Thyroid gland (tissue), 4 donors: ENCODE measurements at regions not wholly inside any gene's neighbourhood (a gene's known extent, or its start where the extent isn't known, plus 50 kb on each side); places are given as distances from the start of the nearest gene placed in this dataset.

Experiments
- DNase-seq, 2 donors: peaks; one replicate each; pipeline ENCODE4 v3.0.0-alpha.2; 2019
- H3K27ac ChIP-seq, 3 donors: fragments of 200-600 bp; sonication (generic); 1 replicate in 2 of 3; 2 replicates in 1 of 3; pipeline ENCODE4 v1.5.1; 2016 to 2019; ENCODE audit warnings: mild to moderate bottlenecking in 1 of 3, moderate library complexity in 1 of 3
- H3K27me3 ChIP-seq: fragments of 200-600 bp; sonication (generic); one replicate; pipeline ENCODE4 v1.5.1; 2019
- H3K36me3 ChIP-seq, 2 donors: fragments of 200-600 bp; sonication (generic); one replicate each; pipeline ENCODE4 v1.5.1; 2016 to 2019
- H3K4me1 ChIP-seq, 2 donors: fragments of 200-600 bp; sonication (generic); one replicate each; pipeline ENCODE4 v1.5.1; 2017 to 2019
- H3K4me3 ChIP-seq, 3 donors: fragments of 200-600 bp; sonication (generic); replicated peaks in 1 of 3; 1 replicate in 2 of 3; 2 replicates in 1 of 3; pipeline ENCODE4 v1.5.1; 2016; ENCODE audit warnings: mild to moderate bottlenecking in 1 of 3
- H3K9me3 ChIP-seq: fragments of 200-600 bp; sonication (generic); one replicate; pipeline ENCODE4 v1.5.1; 2017
- CTCF ChIP-seq, 6 experiments: fragments of 200-600 bp in 3 of 6; fragments of 450-650 bp in 3 of 6; sonication (generic) in 3 of 6; IDR thresholded peaks; one replicate each; pipeline ENCODE4 v1.5.1; 2016 to 2019; ENCODE audit warnings: antibody characterized with exemption in 6 of 6, mild to moderate bottlenecking in 2 of 6, inconsistent platforms in 1 of 6, moderate library complexity in 1 of 6
- POLR2A ChIP-seq, 2 donors: fragments of 450-650 bp; IDR thresholded peaks; one replicate each; pipeline ENCODE4 v1.6.1; 2017; ENCODE audit warnings: antibody characterized with exemption in 2 of 2, mild to moderate bottlenecking in 2 of 2, moderate library complexity in 1 of 2
- whole genome bisulfite sequencing, 2 donors: methylation state at CpG; one replicate each; pipeline ENCODE4 v1.1.5; 2017; 5-methylcytosine and 5-hydroxymethylcytosine counted together
- intact Hi-C: fragments of 100-400 bp; cut with DNase I; formaldehyde crosslinking; loops from one replicate; pipeline ENCODE4 v1.15.1; 2023

DNA sequence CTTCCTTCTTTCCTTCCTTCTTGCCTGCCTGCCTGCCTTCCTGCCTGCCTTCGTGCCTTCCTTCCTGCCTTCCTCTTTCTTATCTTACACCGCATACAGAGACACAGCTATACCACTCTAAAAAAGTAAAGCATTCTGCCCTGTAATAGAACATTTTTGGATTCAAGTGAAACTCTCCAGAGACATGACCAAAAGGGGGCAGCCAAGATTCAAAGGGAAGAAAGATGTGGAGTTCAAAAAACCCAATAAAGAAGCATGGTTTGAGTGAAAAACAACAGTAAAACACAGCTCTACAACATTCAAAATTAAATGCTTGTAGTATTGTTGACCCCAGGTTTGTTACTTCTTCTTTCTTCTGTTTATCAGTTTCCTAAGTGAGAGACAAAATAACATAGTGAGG, 914.9 kb upstream of the PCDH7 start:
- no peak for TF ChIP-seq CTCF (IDR thresholded peaks at IDR 0.05)
- TF ChIP-seq POLR2A (IDR thresholded peaks at IDR 0.05): no peak
- no peak for DNase-seq
- WGBS, 2 donors: 46 to 55% methylated on average over 2 of the region's 2 CpGs
- H3K27ac ChIP-seq: no peak overlapping the region
- intact Hi-C loops: no loop called here
- no peaks in the 10 kb centered on the region for H3K36me3 ChIP-seq
- H3K27me3 ChIP-seq: no peaks in the 10 kb centered on the region
- H3K9me3 ChIP-seq: no peaks in the 10 kb centered on the region
- H3K4me3 ChIP-seq: no peak overlapping the region
- no peaks in the 10 kb centered on the region for H3K4me1 ChIP-seq

- 50 to 52% methylated on average over 3 of the region's 3 CpGs for WGBS, 2 donors
- no peaks in the 10 kb centered on the region for H3K9me3 ChIP-seq
- no peaks in the 10 kb centered on the region for H3K4me1 ChIP-seq
- H3K27me3 ChIP-seq: no peaks in the 10 kb centered on the region
- intact Hi-C loops: no loop called here
- no peak overlapping the region for H3K27ac ChIP-seq
- no peak for DNase-seq
- TF ChIP-seq CTCF (IDR thresholded peaks at IDR 0.05) (no peak), POLR2A (IDR thresholded peaks at IDR 0.05) (no peak)
- no peak overlapping the region for H3K4me3 ChIP-seq
- H3K36me3 ChIP-seq: no peaks in the 10 kb centered on the region
Measured at GRCh38 chr4:29805916-29806480, 914.2 kb upstream of the PCDH7 start.

- H3K27ac ChIP-seq: no peak overlapping the region
- no peaks in the 10 kb centered on the region for H3K9me3 ChIP-seq
- no peaks in the 10 kb centered on the region for H3K4me1 ChIP-seq
- 91 to 95% methylated on average over 4 of the region's 4 CpGs for WGBS, 2 donors
- intact Hi-C loops: no loop called here
- H3K4me3 ChIP-seq: no peak overlapping the region
- DNase-seq: no peak
- no peaks in the 10 kb centered on the region for H3K36me3 ChIP-seq
- no peak for TF ChIP-seq CTCF (IDR thresholded peaks at IDR 0.05)
- TF ChIP-seq POLR2A (IDR thresholded peaks at IDR 0.05): no peak
- H3K27me3 ChIP-seq: no peaks in the 10 kb centered on the region
Measured at GRCh38 chr4:29817961-29818360, 902.2 kb upstream of the PCDH7 start.

DNA sequence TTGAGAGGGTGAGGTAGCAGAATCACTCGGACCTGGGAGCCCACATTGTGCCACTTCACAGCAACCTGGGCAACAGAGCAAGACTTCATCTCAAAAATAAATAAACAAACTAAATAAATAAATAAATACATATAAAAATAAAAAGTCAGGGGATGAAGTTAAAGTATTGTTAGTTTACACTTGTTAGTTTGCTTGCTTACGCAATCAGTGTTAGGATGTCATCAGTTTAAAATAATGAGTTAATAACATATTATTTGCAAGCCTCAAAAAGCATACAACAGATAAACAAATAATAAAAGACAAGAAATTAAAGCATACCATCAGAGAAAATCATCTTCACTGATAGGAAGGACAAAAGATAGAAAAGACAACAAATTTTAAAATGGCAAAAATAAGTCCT, 891.1 kb upstream of the PCDH7 start:
- intact Hi-C loops: no loop called here
- Histone ChIP-seq H3K9me3 (no peaks in the 10 kb centered on the region), H3K27ac (no peak overlapping the region), H3K36me3 (no peaks in the 10 kb centered on the region), H3K27me3 (no peaks in the 10 kb centered on the region), H3K4me3 (no peak overlapping the region), H3K4me1 (no peaks in the 10 kb centered on the region)
- TF ChIP-seq POLR2A (IDR thresholded peaks at IDR 0.05) (no peak), CTCF (IDR thresholded peaks at IDR 0.05) (no peak)
- 76 to 77% methylated on average over 2 of the region's 2 CpGs for WGBS, 2 donors
- no peak for DNase-seq

DNA sequence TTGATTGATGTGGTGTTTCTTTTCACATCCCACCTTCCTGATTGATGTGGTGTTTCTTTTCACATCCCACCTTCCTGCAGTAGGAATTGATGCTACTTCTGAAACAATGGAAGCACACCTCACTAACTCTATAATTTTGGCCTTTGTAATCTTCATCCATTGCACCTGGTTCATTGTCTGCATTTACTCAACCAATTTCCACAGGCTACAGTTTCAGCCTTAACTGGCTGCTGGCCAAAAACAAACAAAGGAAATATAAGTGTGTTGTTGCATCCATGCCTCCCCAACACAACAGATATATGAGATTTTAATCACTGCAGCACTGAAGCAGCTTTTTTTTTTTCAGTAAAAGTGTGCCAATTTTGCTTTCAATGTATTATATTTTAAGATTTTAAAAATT, 867.6 kb upstream of the PCDH7 start:
- no peaks in the 10 kb centered on the region for H3K27me3 ChIP-seq
- no peaks in the 10 kb centered on the region for H3K9me3 ChIP-seq
- TF ChIP-seq CTCF (IDR thresholded peaks at IDR 0.05) (no peak), POLR2A (IDR thresholded peaks at IDR 0.05) (no peak)
- no peak for DNase-seq
- H3K4me1 ChIP-seq: no peaks in the 10 kb centered on the region
- no peak overlapping the region for H3K4me3 ChIP-seq
- no peaks in the 10 kb centered on the region for H3K36me3 ChIP-seq
- intact Hi-C loops: no loop called here
- no peak overlapping the region for H3K27ac ChIP-seq
